SK-N-SH (cell line): ENCODE measurements at regions not wholly inside any gene's neighbourhood (a gene's known extent, or its start where the extent isn't known, plus 50 kb on each side); places are given as distances from the start of the nearest gene placed in this dataset.

Experiments used
- CTCF ChIA-PET: fragments of 300-600, 350-600 bp; formaldehyde crosslinking; extraction: SDS; loops from one replicate; lab custom pipeline; 2021; lab: Yijun Ruan, JAX
- POLR2A ChIA-PET: fragments of 350-600 bp; sonication (Branson Sonifier 250); formaldehyde crosslinking; extraction: SDS; loops from one replicate; lab custom pipeline; 2020; ENCODE audit warnings: antibody characterized with exemption, inconsistent platforms; lab: Yijun Ruan, JAX
- DNase-seq: peaks from one replicate; pipeline ENCODE4 v3.0.0; 2012
- H2AFZ ChIP-seq: fragments of 200-600 bp; sonication (generic); 2 replicates; pipeline ENCODE4 v1.8.1; 2016; ENCODE audit warnings: antibody characterized with exemption, mild to moderate bottlenecking, low read depth
- H3F3A ChIP-seq: fragments of 200-600 bp; sonication (generic); replicated peaks from 2 replicates; pipeline ENCODE3; 2016; ENCODE audit warnings: antibody characterized with exemption, mild to moderate bottlenecking; ENCODE audit not compliant: insufficient read depth
- H3K27ac ChIP-seq, 2 experiments: fragments of 200-500 bp in 1 of 2; fragments of 200-600 bp in 1 of 2; sonication (Bioruptor generic) in 1 of 2; sonication (generic), shearing (Covaris generic) in 1 of 2; 2 replicates each; pipeline versions ENCODE4 v1.5.1 to v1.6.1; 2014 to 2016; ENCODE audit warnings: low read depth in 2 of 2, inconsistent platforms in 1 of 2, low read length in 1 of 2, mild to moderate bottlenecking in 1 of 2, mixed read lengths in 1 of 2
- H3K27me3 ChIP-seq: fragments of 200-600 bp; sonication (generic), shearing (Covaris generic); 2 replicates; pipeline ENCODE4 v1.6.1; 2016; ENCODE audit warnings: mixed run types; ENCODE audit not compliant: insufficient read depth
- H3K36me3 ChIP-seq, 2 experiments: fragments of 200-500 bp in 1 of 2; fragments of 200-600 bp in 1 of 2; sonication (Bioruptor generic) in 1 of 2; sonication (generic) in 1 of 2; replicated peaks in 1 of 2; 2 replicates each; pipeline versions ENCODE3 to v1.5.1; 2014 to 2016; ENCODE audit warnings: low read length in 1 of 2, mild to moderate bottlenecking in 1 of 2; ENCODE audit not compliant: insufficient read depth in 2 of 2, control insufficient read depth in 1 of 2
- H3K4me1 ChIP-seq, 2 experiments: fragments of 200-500 bp in 1 of 2; fragments of 200-600 bp in 1 of 2; sonication (Bioruptor generic) in 1 of 2; sonication (generic), shearing (Covaris generic) in 1 of 2; 2 replicates each; pipeline versions ENCODE4 v1.5.1 to v1.6.1; 2014 to 2016; ENCODE audit warnings: low read depth in 1 of 2, low read length in 1 of 2, mixed run types in 1 of 2; ENCODE audit not compliant: insufficient read depth in 2 of 2, control insufficient read depth in 1 of 2
- H3K4me2 ChIP-seq: fragments of 200-600 bp; sonication (generic), shearing (Covaris generic); 2 replicates; pipeline ENCODE4 v1.6.1; 2017; ENCODE audit warnings: mixed run types
- H3K4me3 ChIP-seq, 2 experiments: fragments of 200-500 bp in 1 of 2; fragments of 200-600 bp in 1 of 2; sonication (Bioruptor generic) in 1 of 2; sonication (generic), shearing (Covaris generic) in 1 of 2; 2 replicates each; pipeline versions ENCODE4 v1.5.1 to v1.8.1; 2014 to 2016; ENCODE audit warnings: low read depth in 2 of 2, inconsistent platforms in 1 of 2, low read length in 1 of 2, mild to moderate bottlenecking in 1 of 2, mixed read lengths in 1 of 2, moderate library complexity in 1 of 2
- H3K79me2 ChIP-seq: fragments of 200-600 bp; sonication (generic); 2 replicates; pipeline ENCODE4 v1.8.1; 2017; ENCODE audit warnings: mild to moderate bottlenecking; ENCODE audit not compliant: insufficient read depth
- H3K9ac ChIP-seq: fragments of 200-600 bp; sonication (generic); 2 replicates; pipeline ENCODE4 v1.6.1; 2017; ENCODE audit warnings: mixed run types
- H3K9me2 ChIP-seq: fragments of 200-600 bp; sonication (generic); 2 replicates; pipeline ENCODE4 v1.6.1; 2017; ENCODE audit warnings: mixed run types
- H3K9me3 ChIP-seq: fragments of 200-600 bp; sonication (generic); 2 replicates; pipeline ENCODE4 v1.6.1; 2017; ENCODE audit warnings: mixed run types, mild to moderate bottlenecking, moderate library complexity
- H4K20me1 ChIP-seq: fragments of 200-600 bp; sonication (generic); 2 replicates; pipeline ENCODE4 v1.6.1; 2017; ENCODE audit warnings: mild to moderate bottlenecking, mixed run types; ENCODE audit not compliant: insufficient read depth
- CHD2 ChIP-seq: fragments of 150-350 bp; IDR thresholded peaks from 2 replicates; pipeline ENCODE4 v1.6.1; 2018; ENCODE audit warnings: low read length; ENCODE audit not compliant: partially characterized antibody
- CTCF ChIP-seq: fragments of 200-600 bp; sonication (generic); IDR thresholded peaks from 2 replicates; pipeline ENCODE4 v1.6.1; 2017; ENCODE audit warnings: antibody characterized with exemption, mild to moderate bottlenecking, moderate library complexity
- FOSL2 ChIP-seq: IDR thresholded peaks from 2 replicates; pipeline ENCODE4 v1.4.0; 2012; ENCODE audit warnings: low read depth, mild to moderate bottlenecking, moderate library complexity, borderline replicate concordance
- FOXM1 ChIP-seq: IDR thresholded peaks from 2 replicates; pipeline ENCODE4 v1.4.0; 2012; ENCODE audit warnings: low read depth, mild to moderate bottlenecking
- IRF3 ChIP-seq: fragments of 150-350 bp; IDR thresholded peaks from 2 replicates; pipeline ENCODE4 v1.6.1; 2016; ENCODE audit warnings: mild to moderate bottlenecking, low read depth, low read length
- MAX ChIP-seq: IDR thresholded peaks from 2 replicates; pipeline ENCODE4 v1.4.0; 2012; ENCODE audit warnings: low read depth
- NFIC ChIP-seq: IDR thresholded peaks from 2 replicates; pipeline ENCODE4 v1.4.0; 2012; ENCODE audit warnings: borderline replicate concordance
- NRF1 ChIP-seq: IDR thresholded peaks from 2 replicates; pipeline ENCODE4 v1.6.1; 2012; ENCODE audit warnings: low read depth, mild to moderate bottlenecking, low read length
- PBX3 ChIP-seq: IDR thresholded peaks from 2 replicates; pipeline ENCODE4; 2012
- POLR2AphosphoS5 ChIP-seq: IDR thresholded peaks from 2 replicates; pipeline ENCODE4 v1.6.1; 2012; ENCODE audit warnings: low read depth, low read length
- RCOR1 ChIP-seq: fragments of 150-350 bp; IDR thresholded peaks from 2 replicates; pipeline ENCODE4 v1.6.1; 2017; ENCODE audit warnings: antibody characterized with exemption, low read length
- RXRA ChIP-seq: IDR thresholded peaks from 2 replicates; pipeline ENCODE4 v1.4.0; 2012; ENCODE audit warnings: low read depth, mild to moderate bottlenecking, borderline replicate concordance
- SMC3 ChIP-seq: IDR thresholded peaks from 2 replicates; pipeline ENCODE4 v1.6.1; 2012; ENCODE audit warnings: low read depth, low read length, improper control_type of control experiment
- TAF1 ChIP-seq: IDR thresholded peaks from 2 replicates; pipeline ENCODE4 v1.6.1; 2012; ENCODE audit warnings: low read depth, mild to moderate bottlenecking, low read length, moderate library complexity, borderline replicate concordance
- TCF12 ChIP-seq: IDR thresholded peaks from 2 replicates; pipeline ENCODE4 v1.4.0; 2012
- USF2 ChIP-seq: fragments of 150-350 bp; IDR thresholded peaks from 2 replicates; pipeline ENCODE4 v1.6.1; 2017; ENCODE audit warnings: antibody characterized with exemption, low read length, low read depth, borderline replicate concordance
- ZBTB33 ChIP-seq: IDR thresholded peaks from 2 replicates; pipeline ENCODE4 v1.4.0; 2012; ENCODE audit warnings: low read depth, borderline replicate concordance
- WGBS: methylation state at CpG from one replicate; pipeline ENCODE4 v1.1.6; 2017; ENCODE audit warnings: low lambda C conversion rate; 5-methylcytosine and 5-hydroxymethylcytosine counted together

GRCh38 chr5:39808656-39809055, 383.9 kb upstream of the DAB2 start:
- Histone ChIP-seq H3K4me1 (no peaks in the 10 kb centered on the region), H3K9ac (no peak overlapping the region), H3K79me2 (no peaks in the 10 kb centered on the region), H3K4me3 (no peak overlapping the region), H2AFZ (no peak overlapping the region), H3K27ac (no peak overlapping the region), H3K27me3 (no peaks in the 10 kb centered on the region), H3K9me3 (no peaks in the 10 kb centered on the region), H3K4me2 (no peak overlapping the region), H4K20me1 (no peaks in the 10 kb centered on the region), H3K9me2 (no peaks in the 10 kb centered on the region), H3K36me3 (no peaks in the 10 kb centered on the region), H3F3A (no peaks in the 10 kb centered on the region)
- 11% methylated on average over 4 of the region's 6 CpGs for WGBS
- DNase-seq, result no peak
- CTCF ChIA-PET, result no interaction called here
- TF ChIP-seq SMC3, result no peak
- no peak for TF ChIP-seq POLR2AphosphoS5
- TF ChIP-seq NFIC, result no peak
- no peak for TF ChIP-seq MAX
- TF ChIP-seq NRF1, result no peak
- no peak for TF ChIP-seq CTCF
- TF ChIP-seq ZBTB33, result no peak
- TF ChIP-seq IRF3, result no peak
- TF ChIP-seq TCF12, result no peak
- no peak for TF ChIP-seq RXRA
- no peak for TF ChIP-seq PBX3
- no peak for TF ChIP-seq FOXM1
- no peak for TF ChIP-seq TAF1
- POLR2A ChIA-PET, result no interaction called here

- H3K9me2 ChIP-seq, result no peaks in the 10 kb centered on the region
- H3F3A ChIP-seq, result no peaks in the 10 kb centered on the region
- H3K9ac ChIP-seq, result no peak overlapping the region
- H3K27me3 ChIP-seq, result peaks cover 14% of the 10 kb centered on the region
- H3K4me1 ChIP-seq, result no peaks in the 10 kb centered on the region
- WGBS, result 0% methylated on average over 1 of the region's 1 CpG
- no peak overlapping the region for H3K4me3 ChIP-seq
- POLR2A ChIA-PET, result no interaction called here
- DNase-seq, result no peak
- H3K4me2 ChIP-seq, result no peak overlapping the region
- no peaks in the 10 kb centered on the region for H4K20me1 ChIP-seq
- no peaks in the 10 kb centered on the region for H3K79me2 ChIP-seq
- CTCF ChIA-PET, result no interaction called here
- no peak overlapping the region for H3K27ac ChIP-seq
- no peaks in the 10 kb centered on the region for H3K9me3 ChIP-seq
- H3K36me3 ChIP-seq, result no peaks in the 10 kb centered on the region
- H2AFZ ChIP-seq, result no peak overlapping the region
- TF ChIP-seq CHD2 (no peak), RXRA (no peak), RCOR1 (no peak), TAF1 (no peak), POLR2AphosphoS5 (no peak), ZBTB33 (no peak), FOSL2 (no peak), USF2 (no peak), PBX3 (no peak), NRF1 (no peak), TCF12 (no peak)
These were observed 376.5 kb upstream of the DAB2 start for GRCh38 chr5:39801306-39801705.
